Tibial artery (tissue), 4 donors: ENCODE measurements at regions not wholly inside any gene's neighbourhood (a gene's known extent, or its start where the extent isn't known, plus 50 kb on each side); places are given as distances from the start of the nearest gene placed in this dataset.

Experiments used
- DNase-seq, 2 donors: peaks; one replicate each; pipeline ENCODE4 v3.0.0-alpha.2; 2019
- H3K27ac ChIP-seq, 2 donors: fragments of 200-600 bp; sonication (generic) in 1 of 2; 1 replicate in 1 of 2; 2 replicates in 1 of 2; pipeline ENCODE4 v1.5.1; 2018 to 2019; ENCODE audit warnings: mild to moderate bottlenecking in 1 of 2
- H3K27me3 ChIP-seq, 2 donors: fragments of 200-600 bp; sonication (generic) in 1 of 2; one replicate each; pipeline versions ENCODE4 v1.5.1 to v1.6.0; 2016 to 2019
- H3K36me3 ChIP-seq, 3 donors: fragments of 200-600 bp; sonication (generic) in 2 of 3; one replicate each; pipeline ENCODE4 v1.5.1; 2016 to 2019; ENCODE audit warnings: mild to moderate bottlenecking in 2 of 3
- H3K4me1 ChIP-seq, 4 donors: fragments of 200-600 bp; sonication (generic) in 2 of 4; 1 replicate in 3 of 4; 2 replicates in 1 of 4; pipeline ENCODE4 v1.5.1; 2016 to 2019
- H3K4me3 ChIP-seq, 2 donors: fragments of 200-600 bp; sonication (generic) in 1 of 2; 1 replicate in 1 of 2; 2 replicates in 1 of 2; pipeline ENCODE4 v1.5.1; 2018 to 2019; ENCODE audit warnings: mild to moderate bottlenecking in 2 of 2
- H3K9me3 ChIP-seq, 3 donors: fragments of 200-600 bp; sonication (generic) in 1 of 3; one replicate each; pipeline ENCODE4 v1.5.1; 2016 to 2019
- CTCF ChIP-seq, 2 experiments: fragments of 200-600 bp in 1 of 2; fragments of 450-650 bp in 1 of 2; IDR thresholded peaks; one replicate each; pipeline ENCODE4 v1.5.1; 2017 to 2019; ENCODE audit warnings: antibody characterized with exemption in 2 of 2, mild to moderate bottlenecking in 1 of 2, moderate library complexity in 1 of 2
- intact Hi-C: fragments of 100-400 bp; cut with DNase I; formaldehyde crosslinking; loops from one replicate; pipeline ENCODE4 v1.15.0; 2023; ENCODE audit warnings: low total_unique reads

DNA sequence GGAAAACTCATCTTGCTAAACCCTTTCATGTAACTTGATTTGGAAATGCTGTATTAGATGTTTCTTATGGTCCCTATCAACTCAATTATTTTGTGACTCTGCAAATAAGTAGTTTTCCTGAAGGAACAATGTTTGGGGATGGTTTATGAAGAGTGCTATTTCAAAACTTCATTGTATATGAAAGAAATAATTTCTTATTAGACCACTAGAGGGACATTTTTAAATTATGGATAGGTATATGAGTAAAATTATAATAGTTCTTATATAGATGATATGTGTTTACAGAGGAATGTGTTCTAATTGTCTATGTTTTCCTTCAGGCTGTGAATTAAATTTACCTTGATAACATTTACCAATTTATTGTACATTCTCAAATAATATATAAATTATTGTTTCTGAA, 509.4 kb upstream of the RAG2 start:
- intact Hi-C loops = no loop called here
- no peak for DNase-seq
- Histone ChIP-seq H3K27me3 (no peaks in the 10 kb centered on the region), H3K4me1 (no peaks in the 10 kb centered on the region), H3K36me3 (no peaks in the 10 kb centered on the region), H3K9me3 (no peaks in the 10 kb centered on the region), H3K4me3 (no peak overlapping the region), H3K27ac (no peak overlapping the region)
- TF ChIP-seq CTCF (IDR thresholded peaks at IDR 0.05) = no peak

- DNase-seq = no peak
- H3K36me3 ChIP-seq = no peaks in the 10 kb centered on the region
- TF ChIP-seq CTCF (IDR thresholded peaks at IDR 0.05) = no peak
- no peaks in the 10 kb centered on the region for H3K4me1 ChIP-seq
- H3K4me3 ChIP-seq = no peak overlapping the region
- intact Hi-C loops = no loop called here
- no peak overlapping the region for H3K27ac ChIP-seq
- no peaks in the 10 kb centered on the region for H3K27me3 ChIP-seq
- H3K9me3 ChIP-seq = no peaks in the 10 kb centered on the region
Measured at GRCh38 chr11:37105427-37105826, 507.4 kb upstream of the RAG2 start.

GRCh38 chr11:37104380-37104779, 506.3 kb upstream of the RAG2 start:
- intact Hi-C loops = no loop called here
- H3K4me1 ChIP-seq = no peaks in the 10 kb centered on the region
- TF ChIP-seq CTCF (IDR thresholded peaks at IDR 0.05) = no peak

GRCh38 chr11:37100008-37100407, 502.0 kb upstream of the RAG2 start:
- no peaks in the 10 kb centered on the region for H3K9me3 ChIP-seq
- intact Hi-C loops = no loop called here

More at GRCh38 chr11:37104380-37104779, 506.3 kb upstream of the RAG2 start:
- H3K36me3 ChIP-seq = no peaks in the 10 kb centered on the region
- no peaks in the 10 kb centered on the region for H3K9me3 ChIP-seq
- no peak overlapping the region for H3K4me3 ChIP-seq
- no peak overlapping the region for H3K27ac ChIP-seq
- DNase-seq = no peak
- no peaks in the 10 kb centered on the region for H3K27me3 ChIP-seq

GRCh38 chr11:37092487-37092886, 494.5 kb upstream of the RAG2 start:
- no peaks in the 10 kb centered on the region for H3K27me3 ChIP-seq
- DNase-seq = no peak
- H3K27ac ChIP-seq = no peak overlapping the region
- no peak for TF ChIP-seq CTCF (IDR thresholded peaks at IDR 0.05)
- H3K4me3 ChIP-seq = no peak overlapping the region
- no peaks in the 10 kb centered on the region for H3K4me1 ChIP-seq
- intact Hi-C loops = no loop called here
- no peaks in the 10 kb centered on the region for H3K9me3 ChIP-seq
- no peaks in the 10 kb centered on the region for H3K36me3 ChIP-seq

More at GRCh38 chr11:37100008-37100407, 502.0 kb upstream of the RAG2 start:
- H3K4me3 ChIP-seq = no peak overlapping the region
- TF ChIP-seq CTCF (IDR thresholded peaks at IDR 0.05) = no peak
- DNase-seq = no peak
- no peak overlapping the region for H3K27ac ChIP-seq
- H3K36me3 ChIP-seq = no peaks in the 10 kb centered on the region
- H3K4me1 ChIP-seq = no peaks in the 10 kb centered on the region
- H3K27me3 ChIP-seq = no peaks in the 10 kb centered on the region

GRCh38 chr11:37089439-37089838, 491.4 kb upstream of the RAG2 start:
- H3K4me3 ChIP-seq = no peak overlapping the region
- no peak overlapping the region for H3K27ac ChIP-seq
- H3K27me3 ChIP-seq = no peaks in the 10 kb centered on the region
- no peak for DNase-seq
- H3K4me1 ChIP-seq = no peaks in the 10 kb centered on the region
- no peaks in the 10 kb centered on the region for H3K36me3 ChIP-seq
- H3K9me3 ChIP-seq = no peaks in the 10 kb centered on the region
- no peak for TF ChIP-seq CTCF (IDR thresholded peaks at IDR 0.05)
- intact Hi-C loops = no loop called here
